ENCODE measurements at regions not wholly inside any gene's neighbourhood (a gene's known extent, or its start where the extent isn't known, plus 50 kb on each side); places are given as distances from the start of the nearest gene placed in this dataset.

GRCh38 chr4:140211693-140212092, 57.7 kb upstream of the MAML3 start:
- DNase-seq: no peak

- no peak for DNase-seq
Observed at GRCh38 chr4:140211161-140211560, 57.2 kb upstream of the MAML3 start.

- no peak for DNase-seq
Observed at GRCh38 chr4:140208921-140209320, 54.9 kb upstream of the MAML3 start.

All from NCI-H446 treated with DMSO at 0.1 percent for 48 hours (cell line).